ENCODE measurements at regions not wholly inside any gene's neighbourhood (a gene's known extent, or its start where the extent isn't known, plus 50 kb on each side); places are given as distances from the start of the nearest gene placed in this dataset.

DNA sequence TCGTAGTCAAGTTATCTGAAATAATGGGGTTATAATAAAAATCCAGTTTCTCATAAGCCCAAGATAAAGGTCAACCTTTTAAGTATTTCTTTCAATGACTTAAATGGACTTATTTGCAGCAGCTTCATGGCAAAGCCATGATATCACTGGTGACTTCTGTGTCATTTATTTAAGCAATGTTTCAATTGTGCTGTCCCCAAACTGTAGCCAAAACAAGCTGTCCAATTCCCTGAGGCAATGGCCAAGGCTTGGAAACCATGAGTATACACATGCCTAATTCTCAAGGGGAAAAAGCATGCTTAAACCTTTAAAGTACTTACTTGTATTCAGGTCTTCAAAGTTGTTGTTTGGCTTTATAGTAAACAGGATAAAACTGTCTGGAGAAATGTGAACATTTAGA, 376.4 kb upstream of the TNC start:
- no peaks in the 10 kb centered on the region for H3K27me3 ChIP-seq (replicated peaks in 1 of 2; ENCODE audit: control insufficient read depth in 2 of 2, extremely low read depth in 1 of 2, insufficient read depth in 2 of 2, low read length in 1 of 2)
- H3K4me1 Mint-ChIP-seq: no peaks in the 10 kb centered on the region
- no peaks in the 10 kb centered on the region for H3K36me3 Mint-ChIP-seq
- CTCF ChIA-PET: interaction anchor here in 1 of 2 donors (0.5 kb wide), 2 partner anchors 45 to 151 kb away, joined by 4 to 5 read pairs; no protein-coding TSS in a partner anchor
- H3K36me3 ChIP-seq (ENCODE audit: control insufficient read depth in 2 of 2, extremely low read depth in 1 of 2, insufficient read depth in 1 of 2, low read length in 1 of 2): no peaks in the 10 kb centered on the region
- DNase-seq (no peak), ATAC-seq (replicated peaks in 1 of 4) (no peak)
- H3K9me3 Mint-ChIP-seq: no peaks in the 10 kb centered on the region
- WGBS (ENCODE audit: insufficient coverage): no CpG with 5 or more reads among the region's 1 CpG
- POLR2A ChIA-PET: no interaction called here
- H3K27ac ChIP-seq (ENCODE audit: low read length): no peak overlapping the region
- H3K27me3 Mint-ChIP-seq: peaks cover 22 to 27% of the 10 kb centered on the region in 2 donors
- no peaks in the 10 kb centered on the region for H3K9me3 ChIP-seq
- H3K27ac Mint-ChIP-seq: no peak overlapping the region
- H3K4me1 ChIP-seq (ENCODE audit: control insufficient read depth in 1 of 2, extremely low read depth in 1 of 2, insufficient read depth in 2 of 2, low read length in 2 of 2): no peaks in the 10 kb centered on the region
- H3K4me3 Mint-ChIP-seq: no peak overlapping the region
- no peak overlapping the region for H3K4me3 ChIP-seq (ENCODE audit: control insufficient read depth in 1 of 2, extremely low read depth in 1 of 2, low read length in 1 of 2)

DNA sequence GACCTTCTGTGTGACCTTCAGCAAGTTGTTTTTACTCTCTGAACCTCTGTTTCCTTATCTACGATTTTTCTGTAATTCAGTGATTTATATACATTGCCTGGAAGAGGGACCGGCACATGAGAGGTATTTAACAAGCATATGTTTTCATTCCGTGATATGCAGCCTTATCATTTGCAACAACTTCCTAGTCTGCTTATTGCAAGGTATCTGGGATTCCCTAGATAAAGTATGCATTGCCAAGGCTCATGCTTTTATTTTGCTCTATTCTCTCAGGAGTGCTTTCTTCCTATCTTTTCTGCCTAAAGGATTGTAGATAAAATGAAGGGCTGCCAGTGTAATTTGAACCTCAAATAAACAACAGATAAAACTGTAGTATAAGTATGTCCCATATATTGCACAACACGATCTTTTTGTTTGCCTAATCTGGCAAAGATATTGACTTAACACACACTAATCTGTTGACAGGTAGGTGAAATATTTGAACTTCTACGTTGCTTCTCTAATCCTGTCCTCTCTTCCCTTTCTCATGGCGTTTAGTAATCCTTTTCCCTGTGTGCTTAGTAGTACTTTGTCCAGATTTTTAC, 377.2 kb upstream of the TNC start:
- Histone ChIP-seq H3K4me1 (ENCODE audit: control insufficient read depth in 1 of 2, extremely low read depth in 1 of 2, insufficient read depth in 2 of 2, low read length in 2 of 2) (no peaks in the 10 kb centered on the region), H3K9me3 (no peaks in the 10 kb centered on the region), H3K27ac (ENCODE audit: low read length) (no peak overlapping the region), H3K36me3 (ENCODE audit: control insufficient read depth in 2 of 2, extremely low read depth in 1 of 2, insufficient read depth in 1 of 2, low read length in 1 of 2) (no peaks in the 10 kb centered on the region), H3K4me3 (ENCODE audit: control insufficient read depth in 1 of 2, extremely low read depth in 1 of 2, low read length in 1 of 2) (no peak overlapping the region), H3K27me3 (replicated peaks in 1 of 2; ENCODE audit: control insufficient read depth in 2 of 2, extremely low read depth in 1 of 2, insufficient read depth in 2 of 2, low read length in 1 of 2) (no peaks in the 10 kb centered on the region)
- no CpG with 5 or more reads among the region's 6 CpGs for WGBS (ENCODE audit: insufficient coverage)
- Mint-ChIP-seq H3K27me3 (peaks cover 20 to 21% of the 10 kb centered on the region in 2 donors), H3K4me3 (no peak overlapping the region), H3K9me3 (no peaks in the 10 kb centered on the region), H3K36me3 (no peaks in the 10 kb centered on the region), H3K4me1 (no peaks in the 10 kb centered on the region), H3K27ac (no peak overlapping the region)
- ChIA-PET CTCF (interaction anchor here in 1 of 2 donors (0.5 kb wide), 1 partner anchor 46 kb away, joined by 5 read pairs; no protein-coding TSS in a partner anchor), POLR2A (no interaction called here)
- no peak for ATAC-seq (replicated peaks in 1 of 4)
- DNase-seq: no peak

DNA sequence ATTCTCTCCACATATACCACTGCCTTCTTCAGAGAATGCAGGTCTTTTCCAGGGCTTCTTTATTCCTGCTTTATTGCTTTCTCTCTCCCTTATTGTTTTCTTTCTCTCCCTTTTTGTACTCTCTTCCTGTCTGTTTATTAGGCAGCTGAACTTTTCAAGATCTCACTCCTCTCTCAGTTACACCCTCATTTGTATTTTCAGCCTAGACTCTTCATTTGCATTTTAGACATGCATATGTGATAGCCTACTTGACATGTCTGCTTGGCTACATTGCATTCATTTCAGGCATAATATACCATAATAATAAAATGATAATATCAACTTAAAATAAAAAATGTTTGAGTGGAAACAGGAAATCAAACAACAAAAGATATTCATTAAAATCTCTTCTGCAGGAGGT, 377.9 kb upstream of the TNC start:
- no peaks in the 10 kb centered on the region for H3K4me1 ChIP-seq (ENCODE audit: control insufficient read depth in 1 of 2, extremely low read depth in 1 of 2, insufficient read depth in 2 of 2, low read length in 2 of 2)
- DNase-seq (no peak), ATAC-seq (replicated peaks in 1 of 4) (no peak)
- no peak overlapping the region for H3K27ac Mint-ChIP-seq
- H3K27ac ChIP-seq (ENCODE audit: low read length): no peak overlapping the region
- H3K36me3 ChIP-seq (ENCODE audit: control insufficient read depth in 2 of 2, extremely low read depth in 1 of 2, insufficient read depth in 1 of 2, low read length in 1 of 2): no peaks in the 10 kb centered on the region
- no peaks in the 10 kb centered on the region for H3K36me3 Mint-ChIP-seq
- no peak overlapping the region for H3K4me3 ChIP-seq (ENCODE audit: control insufficient read depth in 1 of 2, extremely low read depth in 1 of 2, low read length in 1 of 2)
- H3K4me3 Mint-ChIP-seq: no peak overlapping the region
- ChIA-PET CTCF (no interaction called here), POLR2A (interaction anchor here in 1 of 2 donors (0.6 to 0.7 kb wide), 2 partner anchors 288 to 1971 kb away, joined by 3 read pairs; no protein-coding TSS in a partner anchor)
- H3K4me1 Mint-ChIP-seq: no peaks in the 10 kb centered on the region
- no peaks in the 10 kb centered on the region for H3K9me3 ChIP-seq
- no peaks in the 10 kb centered on the region for H3K9me3 Mint-ChIP-seq
- H3K27me3 ChIP-seq (replicated peaks in 1 of 2; ENCODE audit: control insufficient read depth in 2 of 2, extremely low read depth in 1 of 2, insufficient read depth in 2 of 2, low read length in 1 of 2): no peaks in the 10 kb centered on the region
- peaks cover 20 to 24% of the 10 kb centered on the region in 2 donors for H3K27me3 Mint-ChIP-seq

DNA sequence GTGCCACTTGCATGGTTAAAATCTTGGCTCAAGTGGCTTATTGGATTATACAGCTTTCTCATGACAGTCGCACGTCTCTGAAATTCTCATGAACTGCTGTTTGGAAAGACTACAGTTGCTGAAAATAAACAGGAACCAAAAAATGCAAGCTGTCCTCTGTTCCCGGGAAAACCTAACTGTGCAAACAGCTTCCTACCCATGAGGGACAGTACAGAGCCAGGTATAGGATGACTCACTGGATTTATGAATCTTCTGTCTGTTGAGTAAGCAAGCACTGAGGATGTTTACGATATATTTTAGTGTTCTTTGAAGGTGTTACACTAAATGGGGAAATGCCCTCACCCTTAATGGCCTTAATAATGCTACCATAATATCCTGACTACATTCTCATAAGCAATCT, 380.3 kb upstream of the TNC start:
- ChIA-PET POLR2A (no interaction called here), CTCF (no interaction called here)

DNA sequence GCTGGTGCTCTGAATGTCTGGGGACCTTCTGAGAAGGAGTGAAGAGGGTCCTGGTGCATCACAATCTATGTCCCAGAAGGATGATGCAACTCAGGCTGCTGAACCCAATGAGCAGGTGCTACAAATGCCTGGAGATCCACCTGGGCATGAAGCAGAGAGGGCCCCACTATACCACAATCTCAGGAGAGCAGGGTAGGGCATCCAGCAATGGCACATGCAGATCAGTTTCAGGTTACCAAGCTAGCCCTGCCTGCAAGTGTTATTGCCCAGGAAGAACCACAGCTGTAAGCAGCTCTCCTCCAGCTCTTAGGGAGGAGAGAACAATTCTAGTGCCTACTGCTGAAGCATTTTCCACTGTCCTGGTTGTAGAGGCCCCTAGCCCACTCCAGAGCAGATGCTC, 389.2 kb upstream of the TNC start:
- H3K4me1 Mint-ChIP-seq: no peaks in the 10 kb centered on the region
- Histone ChIP-seq H3K4me1 (ENCODE audit: control insufficient read depth in 1 of 2, extremely low read depth in 1 of 2, insufficient read depth in 2 of 2, low read length in 2 of 2) (no peaks in the 10 kb centered on the region), H3K36me3 (ENCODE audit: control insufficient read depth in 2 of 2, extremely low read depth in 1 of 2, insufficient read depth in 1 of 2, low read length in 1 of 2) (no peaks in the 10 kb centered on the region), H3K27ac (ENCODE audit: low read length) (no peak overlapping the region), H3K27me3 (replicated peaks in 1 of 2; ENCODE audit: control insufficient read depth in 2 of 2, extremely low read depth in 1 of 2, insufficient read depth in 2 of 2, low read length in 1 of 2) (no peaks in the 10 kb centered on the region), H3K4me3 (ENCODE audit: control insufficient read depth in 1 of 2, extremely low read depth in 1 of 2, low read length in 1 of 2) (no peak overlapping the region), H3K9me3 (no peaks in the 10 kb centered on the region)
- no peaks in the 10 kb centered on the region for H3K36me3 Mint-ChIP-seq
- no peak overlapping the region for H3K27ac Mint-ChIP-seq
- H3K27me3 Mint-ChIP-seq: peaks cover 1 to 14% of the 10 kb centered on the region in 2 donors
- H3K9me3 Mint-ChIP-seq: peaks cover 0 to 5% (median 3%) of the 10 kb centered on the region in 3 donors
- ATAC-seq (replicated peaks in 1 of 4) (no peak), DNase-seq (no peak)
- H3K4me3 Mint-ChIP-seq: no peak overlapping the region
- ChIA-PET POLR2A (no interaction called here), CTCF (no interaction called here)

More for the DNA sequence above, 380.3 kb upstream of the TNC start:
- Mint-ChIP-seq H3K4me1 (no peaks in the 10 kb centered on the region), H3K36me3 (no peaks in the 10 kb centered on the region), H3K27ac (no peak overlapping the region), H3K9me3 (no peaks in the 10 kb centered on the region), H3K27me3 (peaks cover 12 to 20% of the 10 kb centered on the region in 2 donors), H3K4me3 (no peak overlapping the region)
- no peaks in the 10 kb centered on the region for H3K36me3 ChIP-seq (ENCODE audit: control insufficient read depth in 2 of 2, extremely low read depth in 1 of 2, insufficient read depth in 1 of 2, low read length in 1 of 2)
- WGBS (ENCODE audit: insufficient coverage): 92% methylated on average over 2 of the region's 4 CpGs
- no peak overlapping the region for H3K4me3 ChIP-seq (ENCODE audit: control insufficient read depth in 1 of 2, extremely low read depth in 1 of 2, low read length in 1 of 2)
- H3K4me1 ChIP-seq (ENCODE audit: control insufficient read depth in 1 of 2, extremely low read depth in 1 of 2, insufficient read depth in 2 of 2, low read length in 2 of 2): no peaks in the 10 kb centered on the region
- DNase-seq (no peak), ATAC-seq (replicated peaks in 1 of 4) (no peak)
- H3K27me3 ChIP-seq (replicated peaks in 1 of 2; ENCODE audit: control insufficient read depth in 2 of 2, extremely low read depth in 1 of 2, insufficient read depth in 2 of 2, low read length in 1 of 2): no peaks in the 10 kb centered on the region
- no peaks in the 10 kb centered on the region for H3K9me3 ChIP-seq
- no peak overlapping the region for H3K27ac ChIP-seq (ENCODE audit: low read length)

DNA sequence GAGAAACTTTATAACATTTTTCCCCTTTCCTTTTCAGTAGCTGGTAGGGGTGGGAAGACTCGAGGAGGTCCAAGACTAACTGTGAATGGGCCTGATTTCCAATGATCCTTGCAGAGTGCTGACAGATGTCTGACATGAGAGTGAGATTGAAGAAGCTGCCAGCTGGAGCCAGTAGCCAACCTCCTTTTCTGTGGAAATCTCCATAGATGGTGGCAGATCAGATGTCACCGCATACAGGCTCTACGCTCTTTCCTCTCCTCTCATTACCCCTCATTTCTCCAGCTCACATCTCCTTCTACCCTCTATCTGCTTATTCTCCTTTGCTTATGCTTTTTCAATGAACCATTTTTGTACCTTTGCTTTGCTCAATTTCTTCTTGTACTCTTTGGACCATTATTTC, 395.2 kb upstream of the TNC start:
- CTCF ChIA-PET: interaction anchor here in 1 of 2 donors (0.6 kb wide), 1 partner anchor 14 kb away, joined by 3 read pairs; no protein-coding TSS in a partner anchor
- POLR2A ChIA-PET: no interaction called here
- no peaks in the 10 kb centered on the region for H3K4me1 ChIP-seq (ENCODE audit: control insufficient read depth in 1 of 2, extremely low read depth in 1 of 2, insufficient read depth in 2 of 2, low read length in 2 of 2)
- H3K27ac ChIP-seq (ENCODE audit: low read length): no peak overlapping the region
- 93% methylated on average over 2 of the region's 3 CpGs for WGBS (ENCODE audit: insufficient coverage)
- no peak overlapping the region for H3K4me3 ChIP-seq (ENCODE audit: control insufficient read depth in 1 of 2, extremely low read depth in 1 of 2, low read length in 1 of 2)
- no peaks in the 10 kb centered on the region for H3K36me3 ChIP-seq (ENCODE audit: control insufficient read depth in 2 of 2, extremely low read depth in 1 of 2, insufficient read depth in 1 of 2, low read length in 1 of 2)
- Mint-ChIP-seq H3K4me3 (no peak overlapping the region), H3K27me3 (peaks cover 0 to 8% of the 10 kb centered on the region in 2 donors), H3K4me1 (no peaks in the 10 kb centered on the region), H3K27ac (no peak overlapping the region), H3K9me3 (no peaks in the 10 kb centered on the region), H3K36me3 (no peaks in the 10 kb centered on the region)
- ATAC-seq (replicated peaks in 1 of 4): no peak
- H3K27me3 ChIP-seq (replicated peaks in 1 of 2; ENCODE audit: control insufficient read depth in 2 of 2, extremely low read depth in 1 of 2, insufficient read depth in 2 of 2, low read length in 1 of 2): no peaks in the 10 kb centered on the region
- DNase-seq: no peak
- no peaks in the 10 kb centered on the region for H3K9me3 ChIP-seq

DNA sequence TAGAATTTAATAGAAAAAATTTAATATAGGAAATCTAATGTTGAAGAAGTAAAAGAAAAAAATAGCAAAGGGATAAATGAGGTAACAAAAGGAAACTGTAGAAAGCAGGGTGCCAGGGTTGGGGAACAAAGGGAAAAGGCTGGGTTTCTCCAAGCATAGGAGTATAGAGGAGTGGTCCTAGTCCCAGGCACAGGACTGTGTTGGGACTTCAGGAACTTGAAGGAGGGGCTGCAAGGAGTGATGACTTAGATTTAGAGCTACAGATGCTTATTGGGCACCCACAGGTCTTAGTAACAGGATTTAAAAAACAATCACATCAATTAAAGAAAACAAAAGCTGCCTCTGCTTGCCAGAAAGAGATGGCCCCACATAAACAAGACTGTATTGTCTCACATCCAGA, 396.5 kb upstream of the TNC start:
- H3K27ac Mint-ChIP-seq: no peak overlapping the region

More for the DNA sequence above, 396.5 kb upstream of the TNC start:
- Histone ChIP-seq H3K9me3 (no peaks in the 10 kb centered on the region), H3K36me3 (ENCODE audit: control insufficient read depth in 2 of 2, extremely low read depth in 1 of 2, insufficient read depth in 1 of 2, low read length in 1 of 2) (no peaks in the 10 kb centered on the region), H3K27me3 (replicated peaks in 1 of 2; ENCODE audit: control insufficient read depth in 2 of 2, extremely low read depth in 1 of 2, insufficient read depth in 2 of 2, low read length in 1 of 2) (no peaks in the 10 kb centered on the region), H3K4me3 (ENCODE audit: control insufficient read depth in 1 of 2, extremely low read depth in 1 of 2, low read length in 1 of 2) (no peak overlapping the region), H3K27ac (ENCODE audit: low read length) (no peak overlapping the region), H3K4me1 (ENCODE audit: control insufficient read depth in 1 of 2, extremely low read depth in 1 of 2, insufficient read depth in 2 of 2, low read length in 2 of 2) (no peaks in the 10 kb centered on the region)
- Mint-ChIP-seq H3K27me3 (peaks cover 3 to 11% of the 10 kb centered on the region in 2 donors), H3K36me3 (no peaks in the 10 kb centered on the region), H3K4me1 (no peaks in the 10 kb centered on the region), H3K9me3 (no peaks in the 10 kb centered on the region), H3K4me3 (no peak overlapping the region)
- DNase-seq (no peak), ATAC-seq (replicated peaks in 1 of 4) (no peak)
- CTCF ChIA-PET: no interaction called here
- POLR2A ChIA-PET: no interaction called here

All from T-cell (primary cell).